K562 (cell line): ENCODE measurements at regions not wholly inside any gene's neighbourhood (a gene's known extent, or its start where the extent isn't known, plus 50 kb on each side); places are given as distances from the start of the nearest gene placed in this dataset.

Experiments used
- ATAC-seq: fragments of 200-7000 bp; cut with Tn5 transposase; 3 replicates; pipeline ENCODE4 v1.9.1; 2020; ENCODE audit warnings: moderate library complexity
- BruUV-seq: library from RNA; stranded (reverse); fragments of 400-500 nt; replicated peaks from 2 replicates; lab custom pipeline; 2021; lab: Mats Ljungman, UMichigan
- CTCF ChIA-PET: fragments of 300-600 bp; formaldehyde crosslinking; extraction: SDS; loops from one replicate; lab custom pipeline; 2021; ENCODE audit warnings: low intra/inter-chr PET ratio; lab: Yijun Ruan, JAX
- POLR2A ChIA-PET: fragments of 300-600, 350-650 bp; sonication (Branson Sonifier 250); formaldehyde crosslinking; extraction: SDS; loops from one replicate; lab custom pipeline; 2021; ENCODE audit warnings: antibody characterized with exemption, inconsistent platforms; lab: Yijun Ruan, JAX
- DNase-seq, 4 experiments: peaks; one replicate each; pipeline versions ENCODE4 v3.0.0 to v3.0.0-alpha.2; 2011 to 2018; ENCODE audit warnings: low spot score in 3 of 4, mixed read lengths in 3 of 4; ENCODE audit errors: extremely low read depth in 1 of 4
- FAIRE-seq: peaks from 2 replicates; lab custom pipeline; 2011; peaks lifted over from hg19 to GRCh38; lab: Jason Lieb, UNC
- H2AFZ ChIP-seq: 2 replicates; pipeline ENCODE4 v1.6.0; 2011; ENCODE audit warnings: low read depth, low read length, control low read depth, inconsistent platforms
- H3K27ac ChIP-seq: fragments of 200-600 bp; 3 replicates; pipeline ENCODE4 v1.8.0; 2011; ENCODE audit warnings: low read depth, mild to moderate bottlenecking, control low read depth, inconsistent platforms, low read length, moderate library complexity, mixed read lengths; ENCODE audit errors: extremely low read depth
- H3K27me3 ChIP-seq, 2 experiments: fragments of 300-600 bp in 1 of 2; 2 replicates in 1 of 2; 3 replicates in 1 of 2; pipeline versions ENCODE4 v1.6.0 to v1.8.0; 2011; ENCODE audit warnings: inconsistent platforms in 2 of 2, low read length in 2 of 2, mild to moderate bottlenecking in 1 of 2, mixed read lengths in 1 of 2, moderate library complexity in 1 of 2; ENCODE audit not compliant: control insufficient read depth in 2 of 2, insufficient read depth in 2 of 2
- H3K36me3 ChIP-seq: fragments of 300-600 bp; 3 replicates; pipeline ENCODE4 v1.8.0; 2011; ENCODE audit warnings: mild to moderate bottlenecking, low read length, inconsistent platforms; ENCODE audit not compliant: control insufficient read depth, insufficient read depth
- H3K4me1 ChIP-seq, 2 experiments: fragments of 200-600 bp in 1 of 2; replicated peaks in 1 of 2; 2 replicates in 1 of 2; 3 replicates in 1 of 2; pipeline versions ENCODE4 v1.5.1 to v1.8.0; 2011; ENCODE audit warnings: inconsistent platforms in 2 of 2, low read length in 2 of 2, mild to moderate bottlenecking in 1 of 2, mixed read lengths in 1 of 2, moderate library complexity in 1 of 2; ENCODE audit not compliant: control insufficient read depth in 2 of 2, insufficient read depth in 2 of 2
- H3K4me2 ChIP-seq: 2 replicates; pipeline ENCODE4 v1.6.1; 2011; ENCODE audit warnings: low read length, control low read depth, inconsistent platforms, mixed read lengths; ENCODE audit not compliant: insufficient read depth
- H3K4me3 ChIP-seq: fragments of 200-600 bp; sonication (generic), shearing (Covaris generic); 2 replicates; pipeline ENCODE4 v1.5.1; 2016; ENCODE audit warnings: control low read depth, inconsistent platforms
- H3K79me2 ChIP-seq: fragments of 200-600 bp; 3 replicates; pipeline ENCODE4 v1.8.0; 2011; ENCODE audit warnings: low read length, inconsistent platforms; ENCODE audit not compliant: control insufficient read depth, insufficient read depth
- H3K9ac ChIP-seq, 2 experiments: 2 replicates each; pipeline versions ENCODE4 v1.6.0 to v1.6.1; 2011; ENCODE audit warnings: low read depth in 2 of 2, low read length in 2 of 2, control low read depth in 1 of 2, inconsistent platforms in 1 of 2, mild to moderate bottlenecking in 1 of 2, mixed read lengths in 1 of 2; ENCODE audit not compliant: insufficient read depth in 1 of 2
- H3K9me1 ChIP-seq: one replicate; pipeline ENCODE4 v1.6.0; 2011; ENCODE audit warnings: inconsistent platforms, mild to moderate bottlenecking, low read length, moderate library complexity; ENCODE audit not compliant: control insufficient read depth, insufficient read depth
- H3K9me3 ChIP-seq: replicated peaks from 2 replicates; pipeline ENCODE4 v1.5.1; 2011; ENCODE audit warnings: low read depth, low read length, inconsistent platforms; ENCODE audit not compliant: control insufficient read depth, insufficient read depth
- H4K20me1 ChIP-seq: replicated peaks from 2 replicates; pipeline ENCODE4 v1.6.1; 2011; ENCODE audit warnings: low read length, inconsistent platforms, mixed read lengths; ENCODE audit not compliant: control insufficient read depth, insufficient read depth
- C11orf30 ChIP-seq: fragments of 450-650 bp; IDR thresholded peaks from 2 replicates; pipeline ENCODE4 v1.6.1; 2016; ENCODE audit warnings: low read depth, mild to moderate bottlenecking
- COPS2 ChIP-seq: fragments of 450-650 bp; conservative IDR thresholded peaks from 2 replicates; pipeline ENCODE4 v1.6.1; 2016; ENCODE audit warnings: mild to moderate bottlenecking, moderate library complexity
- DNMT1 ChIP-seq: fragments of 450-650 bp; IDR thresholded peaks from 2 replicates; pipeline ENCODE4 v1.6.1; 2016; ENCODE audit warnings: antibody characterized with exemption, mild to moderate bottlenecking
- ELF4 ChIP-seq: fragments of 450-650 bp; formaldehyde crosslinking; IDR thresholded peaks from 2 replicates; pipeline ENCODE4 v1.4.0; 2022; ENCODE audit warnings: missing genetic modification characterization
- ILK ChIP-seq: fragments of 450-650 bp; IDR thresholded peaks from 2 replicates; pipeline ENCODE4 v1.6.1; 2016; ENCODE audit warnings: missing genetic modification characterization, low read depth, mild to moderate bottlenecking, missing compliant biosample characterization, moderate library complexity, borderline replicate concordance
- LARP7 ChIP-seq: fragments of 450-650 bp; IDR thresholded peaks from 2 replicates; pipeline ENCODE4 v1.6.1; 2016
- MYNN ChIP-seq, 2 experiments: sonication (generic); formaldehyde crosslinking in 1 of 2; IDR thresholded peaks; 2 replicates each; pipeline versions ENCODE4 v1.5.0 to v1.6.1; 2016 to 2020; ENCODE audit warnings: antibody characterized with exemption in 1 of 2, missing genetic modification reagents in 1 of 2
- PHTF2 ChIP-seq: fragments of 250-450 bp; sonication (Bioruptor Pico); IDR thresholded peaks from 2 replicates; pipeline ENCODE4 v1.5.0; 2021; ENCODE audit warnings: mild to moderate bottlenecking
- PRDM10 ChIP-seq: fragments of 450-650 bp; IDR thresholded peaks from 2 replicates; pipeline ENCODE4 v1.6.1; 2018; ENCODE audit not compliant: partially characterized antibody
- RFX1 ChIP-seq: fragments of 450-650 bp; IDR thresholded peaks from 2 replicates; pipeline ENCODE4 v1.6.1; 2016; ENCODE audit warnings: mild to moderate bottlenecking, moderate library complexity
- RUNX1 ChIP-seq: sonication (generic); IDR thresholded peaks from 2 replicates; pipeline ENCODE4 v1.6.1; 2016; ENCODE audit warnings: antibody characterized with exemption, low read depth
- XRCC3 ChIP-seq: fragments of 450-650 bp; IDR thresholded peaks from 2 replicates; pipeline ENCODE4 v1.6.1; 2017; ENCODE audit warnings: mild to moderate bottlenecking, moderate library complexity
- ZC3H8 ChIP-seq: fragments of 450-650 bp; IDR thresholded peaks from 2 replicates; pipeline ENCODE4 v1.6.1; 2017
- ZNF785 ChIP-seq: fragments of 250-450 bp; sonication (Bioruptor Pico); IDR thresholded peaks from 2 replicates; pipeline ENCODE4 v1.4.0; 2020; ENCODE audit warnings: mild to moderate bottlenecking
- WGBS: fragments of 100-300 bp; shearing (Covaris generic); methylation state at CpG from one replicate; pipeline ENCODE4 v1.1.6; 2016; ENCODE audit warnings: low coverage, mixed read lengths; ENCODE audit not compliant: insufficient coverage; ENCODE audit errors: missing lambda C conversion rate; 5-methylcytosine and 5-hydroxymethylcytosine counted together
- in situ Hi-C: fragments of 300-500 bp; cut with MboI; formaldehyde crosslinking; loops from 4 replicates; pipeline ENCODE4 v1.15.0; 2018; ENCODE audit warnings: inconsistent platforms, mixed read lengths
- intact Hi-C: fragments of 100-400 bp; cut with micrococcal nuclease; formaldehyde crosslinking; loops from 2 replicates; pipeline ENCODE4 v1.14.2; 2022
- TF ChIP-seq, protein P1 (sequence below): fragments of 200-800 bp; sonication (Bioruptor generic); IDR thresholded peaks from 2 replicates; pipeline ENCODE4 v1.6.1; 2016; ENCODE audit warnings: missing genetic modification characterization, missing compliant biosample characterization

DNA sequence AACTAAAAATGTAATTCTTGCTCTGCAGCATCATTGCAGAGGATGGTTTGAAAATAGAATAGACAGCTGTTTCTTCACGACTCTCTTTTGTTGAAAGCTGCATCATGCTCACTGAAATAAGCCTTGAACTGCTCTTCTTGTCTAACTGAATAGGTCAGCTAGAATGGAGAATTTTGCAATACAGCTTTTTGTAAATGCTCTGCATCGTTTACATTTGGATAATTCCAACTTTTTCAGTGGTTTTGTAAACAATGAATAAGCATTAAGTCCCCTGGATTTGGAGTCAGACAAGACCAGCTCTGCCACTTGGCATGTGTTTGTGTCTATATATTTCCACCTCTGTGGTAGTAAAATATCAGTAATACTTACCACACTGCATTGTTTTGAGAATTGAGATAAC is 95.2 kb downstream of the PLSCR2 start:
- no TSS peak for BruUV-seq
- Histone ChIP-seq H3K4me3 (no peak overlapping the region), H3K36me3 (no peaks in the 10 kb centered on the region), H3K9ac (no peak overlapping the region), H3K79me2 (no peaks in the 10 kb centered on the region), H3K4me1 (no peaks in the 10 kb centered on the region), H3K9me1 (no peaks in the 10 kb centered on the region), H3K4me2 (no peak overlapping the region), H3K9me3 (no peaks in the 10 kb centered on the region), H3K27ac (no peak overlapping the region), H3K27me3 (no peaks in the 10 kb centered on the region), H2AFZ (no peak overlapping the region), H4K20me1 (no peaks in the 10 kb centered on the region)
- POLR2A ChIA-PET = no interaction called here
- CTCF ChIA-PET = no interaction called here
- DNase-seq (no peak), ATAC-seq (no peak), FAIRE-seq (no peak)
- in situ Hi-C loops (no loop called here), intact Hi-C loops (no loop called here)
- TF ChIP-seq PHTF2 (no peak), MYNN (IDR thresholded peaks at IDR 0.05) (no peak), MYNN (CRISPR knock-in tag; IDR thresholded peaks at IDR 0.05) (no peak), DNMT1 (no peak), RFX1 (no peak), RUNX1 (no peak), LARP7 (no peak), PRDM10 (no peak), ZC3H8 (no peak), XRCC3 (no peak), ZNF785 (CRISPR knock-in tag) (no peak), C11orf30 (no peak), ILK (tag) (no peak), COPS2 (no peak), ELF4 (CRISPR knock-in tag) (no peak)
- TF ChIP-seq, protein P1, sequence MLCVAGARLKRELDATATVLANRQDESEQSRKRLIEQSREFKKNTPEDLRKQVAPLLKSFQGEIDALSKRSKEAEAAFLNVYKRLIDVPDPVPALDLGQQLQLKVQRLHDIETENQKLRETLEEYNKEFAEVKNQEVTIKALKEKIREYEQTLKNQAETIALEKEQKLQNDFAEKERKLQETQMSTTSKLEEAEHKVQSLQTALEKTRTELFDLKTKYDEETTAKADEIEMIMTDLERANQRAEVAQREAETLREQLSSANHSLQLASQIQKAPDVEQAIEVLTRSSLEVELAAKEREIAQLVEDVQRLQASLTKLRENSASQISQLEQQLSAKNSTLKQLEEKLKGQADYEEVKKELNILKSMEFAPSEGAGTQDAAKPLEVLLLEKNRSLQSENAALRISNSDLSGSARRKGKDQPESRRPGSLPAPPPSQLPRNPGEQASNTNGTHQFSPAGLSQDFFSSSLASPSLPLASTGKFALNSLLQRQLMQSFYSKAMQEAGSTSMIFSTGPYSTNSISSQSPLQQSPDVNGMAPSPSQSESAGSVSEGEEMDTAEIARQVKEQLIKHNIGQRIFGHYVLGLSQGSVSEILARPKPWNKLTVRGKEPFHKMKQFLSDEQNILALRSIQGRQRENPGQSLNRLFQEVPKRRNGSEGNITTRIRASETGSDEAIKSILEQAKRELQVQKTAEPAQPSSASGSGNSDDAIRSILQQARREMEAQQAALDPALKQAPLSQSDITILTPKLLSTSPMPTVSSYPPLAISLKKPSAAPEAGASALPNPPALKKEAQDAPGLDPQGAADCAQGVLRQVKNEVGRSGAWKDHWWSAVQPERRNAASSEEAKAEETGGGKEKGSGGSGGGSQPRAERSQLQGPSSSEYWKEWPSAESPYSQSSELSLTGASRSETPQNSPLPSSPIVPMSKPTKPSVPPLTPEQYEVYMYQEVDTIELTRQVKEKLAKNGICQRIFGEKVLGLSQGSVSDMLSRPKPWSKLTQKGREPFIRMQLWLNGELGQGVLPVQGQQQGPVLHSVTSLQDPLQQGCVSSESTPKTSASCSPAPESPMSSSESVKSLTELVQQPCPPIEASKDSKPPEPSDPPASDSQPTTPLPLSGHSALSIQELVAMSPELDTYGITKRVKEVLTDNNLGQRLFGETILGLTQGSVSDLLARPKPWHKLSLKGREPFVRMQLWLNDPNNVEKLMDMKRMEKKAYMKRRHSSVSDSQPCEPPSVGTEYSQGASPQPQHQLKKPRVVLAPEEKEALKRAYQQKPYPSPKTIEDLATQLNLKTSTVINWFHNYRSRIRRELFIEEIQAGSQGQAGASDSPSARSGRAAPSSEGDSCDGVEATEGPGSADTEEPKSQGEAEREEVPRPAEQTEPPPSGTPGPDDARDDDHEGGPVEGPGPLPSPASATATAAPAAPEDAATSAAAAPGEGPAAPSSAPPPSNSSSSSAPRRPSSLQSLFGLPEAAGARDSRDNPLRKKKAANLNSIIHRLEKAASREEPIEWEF (CRISPR knock-in tag) = no peak
- TF ChIP-seq, all 486 proteins: peak for 0
- WGBS = 0% methylated on average over 2 of the region's 2 CpGs
